ENCODE measurements at regions not wholly inside any gene's neighbourhood (a gene's known extent, or its start where the extent isn't known, plus 50 kb on each side); places are given as distances from the start of the nearest gene placed in this dataset.

GRCh38 chr10:32144817-32145688 is 88.8 kb upstream of the KIF5B start:
- TF ChIP-seq EZH2phosphoT487 (IDR thresholded peaks at IDR 0.05; ENCODE audit: borderline replicate concordance) = no peak
- no peak for TF ChIP-seq CTCF (conservative IDR thresholded peaks at IDR 0.05; ENCODE audit: low read length)

All from Loucy (cell line).